ENCODE measurements at regions not wholly inside any gene's neighbourhood (a gene's known extent, or its start where the extent isn't known, plus 50 kb on each side); places are given as distances from the start of the nearest gene placed in this dataset.
"Not testable (repeated sequence)": the region's sequence is repeated elsewhere in the genome, so short reads cannot be mapped to it uniquely, and the experiment has no call there.

DNA sequence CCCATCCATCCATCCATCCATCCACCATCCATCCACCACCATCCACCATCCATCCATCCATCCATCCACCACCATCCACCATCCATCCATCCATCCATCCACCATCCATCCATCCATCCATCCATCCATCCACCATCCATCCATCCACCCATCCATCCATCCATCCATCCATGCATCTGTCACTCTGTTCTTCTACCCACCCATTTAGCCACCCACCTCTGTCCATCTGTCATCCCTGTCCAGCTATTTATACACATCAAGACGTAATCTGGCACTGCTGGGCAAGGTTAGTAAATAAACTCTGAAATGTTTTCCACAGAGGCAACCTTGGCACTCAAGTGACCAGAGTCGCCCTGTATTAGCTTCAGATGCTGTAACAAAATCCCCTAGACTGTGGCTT lies 120.9 kb downstream of the RTP5 start:
- in situ Hi-C loops (cut with HindIII; ENCODE audit: low pct_unique_long_range_greater_than_20kb, low sequenced_read_pairs) = no loop called here
- no peak for DNase-seq (ENCODE audit: low read depth)

DNA sequence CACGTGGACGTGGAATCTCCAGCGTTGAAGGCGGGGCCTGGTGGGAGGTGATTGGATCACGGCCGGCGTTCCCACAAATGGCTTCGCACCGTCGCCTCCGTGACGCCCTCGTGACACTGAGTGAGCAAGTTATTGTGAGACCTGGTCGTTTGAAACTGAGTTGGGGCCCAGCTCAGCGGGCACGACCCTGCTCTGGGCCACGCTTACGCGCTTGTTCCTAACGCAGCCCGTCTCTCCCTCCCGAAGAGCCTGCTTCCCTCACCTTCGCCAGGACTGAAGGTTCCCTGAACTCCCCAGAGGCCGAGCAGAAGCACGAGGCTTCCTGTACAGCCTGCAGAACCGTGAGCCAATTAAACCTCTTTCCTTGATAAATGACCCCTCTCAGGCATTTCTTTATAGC lies 121.8 kb downstream of the RTP5 start:
- DNase-seq (ENCODE audit: low read depth) = no peak
- in situ Hi-C loops (cut with HindIII; ENCODE audit: low pct_unique_long_range_greater_than_20kb, low sequenced_read_pairs) = no loop called here

DNA sequence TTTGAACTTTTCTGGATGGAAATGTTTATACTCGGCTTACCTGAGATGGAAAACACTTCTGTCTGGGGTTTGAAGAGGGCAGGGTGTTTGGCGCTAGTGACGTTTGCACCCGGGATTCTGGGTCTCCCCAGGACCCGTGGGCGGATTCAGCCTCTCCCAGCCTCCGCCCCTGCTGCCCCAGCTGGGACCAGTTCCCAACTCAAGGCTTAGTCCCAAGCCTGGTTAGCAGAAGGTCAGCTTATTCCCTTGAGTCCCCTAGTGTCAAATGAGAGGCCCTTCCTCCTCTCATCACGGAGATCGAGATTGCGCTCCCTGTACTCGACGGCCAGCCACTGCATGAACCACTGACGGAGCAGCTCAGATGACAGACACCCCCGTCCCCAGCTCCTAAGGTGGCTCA lies 123.2 kb downstream of the RTP5 start:
- no peak for DNase-seq (ENCODE audit: low read depth)
- in situ Hi-C loops (cut with HindIII; ENCODE audit: low pct_unique_long_range_greater_than_20kb, low sequenced_read_pairs) = no loop called here

DNA sequence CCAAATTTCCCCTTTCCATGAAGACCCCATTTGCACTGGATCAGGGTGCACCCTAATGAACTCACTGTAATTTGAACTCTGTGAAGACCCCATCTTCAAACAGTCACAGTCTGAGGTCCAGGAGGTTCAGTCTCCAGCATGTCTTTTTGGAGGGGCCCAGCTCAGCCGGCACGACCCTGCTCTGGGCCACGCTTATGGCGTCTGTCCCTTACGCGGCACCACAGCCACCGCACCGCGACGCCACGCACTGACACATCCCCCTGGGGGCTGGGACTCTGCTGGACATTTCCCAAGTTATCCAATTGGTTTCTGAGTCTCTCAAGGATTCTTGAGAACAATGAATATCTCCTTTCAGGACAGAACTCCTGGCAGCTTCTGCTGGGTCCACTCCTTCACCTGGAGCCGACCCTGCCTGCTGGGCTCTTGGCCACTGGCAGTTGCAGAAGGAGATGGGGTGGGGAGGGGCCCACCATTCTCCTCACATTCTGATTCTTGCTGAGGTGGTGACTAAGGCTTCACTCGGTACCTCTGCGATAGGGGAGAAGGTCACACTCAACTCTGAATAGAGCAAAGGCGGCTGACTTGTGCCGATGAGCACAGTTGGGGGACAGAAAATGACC lies 124.0 kb downstream of the RTP5 start:
- in situ Hi-C loops (cut with HindIII; ENCODE audit: low pct_unique_long_range_greater_than_20kb, low sequenced_read_pairs) = no loop called here

DNA sequence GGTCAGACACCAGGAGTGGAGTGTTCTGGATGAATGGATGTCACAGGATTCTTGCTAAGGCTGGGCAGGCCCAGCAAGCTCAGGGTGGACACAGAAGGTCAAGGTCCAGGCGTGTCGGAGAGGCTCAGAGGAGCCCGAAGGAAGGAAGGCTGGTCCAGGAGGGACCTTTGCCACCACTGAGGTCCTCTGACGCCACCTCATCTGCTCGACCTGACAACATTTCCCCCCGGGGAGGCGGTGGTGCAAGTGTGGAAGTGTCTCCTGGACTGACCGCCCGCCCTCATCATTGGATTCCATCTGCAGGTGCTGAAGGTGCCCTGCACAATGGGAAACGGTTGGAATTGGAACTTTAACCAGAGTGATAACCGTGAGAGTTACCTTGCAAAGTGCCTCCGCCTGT lies 124.6 kb downstream of the RTP5 start:
- in situ Hi-C loops (cut with HindIII; ENCODE audit: low pct_unique_long_range_greater_than_20kb, low sequenced_read_pairs) = no loop called here
- no peak for DNase-seq (ENCODE audit: low read depth)

More for the DNA sequence above, 124.0 kb downstream of the RTP5 start:
- no peak for DNase-seq (ENCODE audit: low read depth)

DNA sequence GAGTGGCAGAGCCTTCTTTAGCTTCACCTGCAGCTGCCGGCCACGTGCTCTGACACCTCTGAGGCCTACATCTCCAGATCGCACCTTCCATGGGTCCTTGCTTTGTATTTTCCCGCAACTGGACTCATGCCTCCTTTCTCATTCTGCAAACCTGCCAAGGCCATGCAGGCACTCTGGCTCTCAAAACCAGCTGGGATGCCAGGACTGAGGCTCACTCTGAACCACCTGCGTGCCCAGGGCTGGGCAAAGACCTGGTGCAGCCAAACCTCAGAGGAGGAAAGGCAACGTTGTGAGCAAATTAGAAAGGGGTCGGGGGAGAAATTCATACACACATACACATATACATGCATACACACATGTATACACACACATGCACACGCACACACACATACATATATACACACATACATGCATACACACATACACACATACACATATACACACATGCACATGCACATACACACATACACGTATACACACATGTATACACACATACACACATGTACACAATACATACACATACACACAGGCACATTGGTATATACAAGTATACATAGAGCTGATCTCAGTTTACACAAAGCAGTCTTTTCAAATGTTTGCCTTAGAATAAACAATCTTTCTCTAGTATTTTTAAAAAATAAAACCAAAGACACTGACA lies 125.2 kb downstream of the RTP5 start:
- in situ Hi-C loops (cut with HindIII; ENCODE audit: low pct_unique_long_range_greater_than_20kb, low sequenced_read_pairs) = no loop called here
- no peak for DNase-seq (ENCODE audit: low read depth)

DNA sequence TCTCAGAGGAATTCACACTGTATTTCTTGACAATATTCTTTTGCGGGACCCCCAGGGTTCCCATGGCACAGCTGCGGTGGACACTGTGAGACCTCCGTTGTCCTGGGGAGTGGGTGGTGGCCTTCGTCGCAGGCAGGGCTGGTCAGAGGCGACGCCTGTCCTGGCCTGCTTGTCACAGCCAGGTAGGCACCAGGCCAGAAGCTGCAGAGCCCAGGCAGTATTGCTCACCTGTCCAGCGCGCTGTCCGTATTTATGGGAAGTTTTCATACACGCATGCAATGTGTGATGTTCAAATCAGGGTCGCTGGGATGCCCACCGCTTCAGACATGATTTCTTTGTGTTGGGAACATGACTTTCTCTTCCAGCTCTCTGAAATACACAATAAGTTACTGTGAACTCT lies 126.6 kb downstream of the RTP5 start:
- in situ Hi-C loops (cut with HindIII; ENCODE audit: low pct_unique_long_range_greater_than_20kb, low sequenced_read_pairs) = no loop called here
- DNase-seq (ENCODE audit: low read depth) = no peak

DNA sequence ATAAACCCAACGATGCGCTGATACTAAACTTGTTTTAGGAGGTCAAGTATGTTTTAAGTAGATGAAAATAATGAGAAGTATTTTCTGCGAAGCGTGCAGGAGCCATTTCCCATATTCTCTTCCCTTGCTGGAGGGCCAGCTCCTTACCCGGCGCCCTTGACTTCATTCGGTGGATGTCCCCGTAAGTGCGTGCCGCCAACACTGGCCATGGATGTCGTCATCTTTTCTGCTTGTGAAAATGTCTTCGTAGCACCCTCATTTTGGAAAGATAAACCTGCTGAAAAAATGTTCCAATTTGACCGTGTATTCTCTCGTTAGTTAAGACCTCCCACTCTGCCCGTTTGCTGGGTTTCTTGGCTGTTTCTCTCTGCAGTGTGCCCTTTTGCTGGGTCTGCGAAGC lies 127.5 kb downstream of the RTP5 start:
- DNase-seq (ENCODE audit: low read depth) = no peak
- in situ Hi-C loops (cut with HindIII; ENCODE audit: low pct_unique_long_range_greater_than_20kb, low sequenced_read_pairs) = no loop called here

DNA sequence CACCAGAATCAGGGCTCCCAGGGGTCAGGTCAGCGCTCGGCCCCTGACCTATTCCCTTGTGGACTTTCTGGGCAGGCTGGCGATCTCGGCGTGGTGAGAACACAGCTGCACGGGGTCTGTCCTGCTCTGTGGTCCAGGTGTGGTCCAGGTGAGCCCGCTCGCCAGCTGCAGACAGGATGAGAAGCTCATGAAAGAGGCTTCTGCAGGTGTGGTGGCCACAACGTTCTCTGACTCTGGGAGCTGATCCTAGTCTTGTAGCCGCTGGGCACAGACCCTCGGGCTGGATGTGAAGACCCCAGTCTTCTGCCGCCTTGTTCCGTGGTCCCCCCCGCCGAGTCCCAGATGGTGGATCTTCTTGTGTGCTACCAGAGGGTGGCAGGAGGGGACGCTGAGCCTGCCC lies 129.7 kb downstream of the RTP5 start:
- no peak for DNase-seq (ENCODE audit: low read depth)
- in situ Hi-C loops (cut with HindIII; ENCODE audit: low pct_unique_long_range_greater_than_20kb, low sequenced_read_pairs) = no loop called here

DNA sequence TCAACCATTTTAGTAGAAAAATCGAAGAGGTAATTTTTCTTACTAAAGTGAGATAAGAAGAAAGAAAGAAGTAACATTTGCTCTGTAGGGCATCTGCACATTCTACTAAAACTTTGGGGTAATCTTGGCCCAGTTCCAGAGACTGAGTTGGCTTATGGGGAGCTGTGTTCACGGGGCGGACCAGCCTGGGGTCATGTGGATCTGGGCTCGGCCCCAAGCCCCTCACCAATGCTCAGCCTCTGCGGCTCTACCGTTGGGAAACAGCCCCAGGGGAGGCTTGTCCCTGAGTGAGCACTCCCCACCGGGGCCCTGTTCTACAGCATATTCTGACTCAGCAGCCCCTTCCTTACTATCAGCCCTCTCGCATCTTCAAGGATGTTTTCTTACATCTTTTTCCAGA lies 132.3 kb downstream of the RTP5 start:
- in situ Hi-C loops (cut with HindIII; ENCODE audit: low pct_unique_long_range_greater_than_20kb, low sequenced_read_pairs) = no loop called here

DNA sequence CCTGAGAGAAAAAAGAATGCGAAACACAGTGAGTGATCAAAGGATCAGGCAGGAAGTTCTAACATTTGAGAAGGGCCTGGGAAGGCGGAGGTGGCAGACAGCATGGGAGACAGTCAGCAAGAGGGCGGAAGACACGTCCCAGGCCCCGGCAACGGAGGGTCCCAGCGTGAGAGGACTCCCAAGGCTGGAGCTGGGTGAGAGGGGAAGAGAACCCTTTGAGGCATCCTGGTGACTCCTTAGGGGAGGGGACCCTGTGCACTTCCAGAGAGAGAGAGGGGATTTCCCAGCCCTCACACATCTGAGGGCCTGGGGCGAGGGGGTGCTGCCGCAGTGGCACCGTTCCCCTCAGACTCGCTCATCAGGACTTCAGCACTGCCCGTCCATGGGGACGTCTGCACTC lies 133.4 kb downstream of the RTP5 start:
- in situ Hi-C loops (cut with HindIII; ENCODE audit: low pct_unique_long_range_greater_than_20kb, low sequenced_read_pairs) = no loop called here
- DNase-seq (ENCODE audit: low read depth) = no peak

More for the DNA sequence above, 132.3 kb downstream of the RTP5 start:
- DNase-seq (ENCODE audit: low read depth) = no peak

DNA sequence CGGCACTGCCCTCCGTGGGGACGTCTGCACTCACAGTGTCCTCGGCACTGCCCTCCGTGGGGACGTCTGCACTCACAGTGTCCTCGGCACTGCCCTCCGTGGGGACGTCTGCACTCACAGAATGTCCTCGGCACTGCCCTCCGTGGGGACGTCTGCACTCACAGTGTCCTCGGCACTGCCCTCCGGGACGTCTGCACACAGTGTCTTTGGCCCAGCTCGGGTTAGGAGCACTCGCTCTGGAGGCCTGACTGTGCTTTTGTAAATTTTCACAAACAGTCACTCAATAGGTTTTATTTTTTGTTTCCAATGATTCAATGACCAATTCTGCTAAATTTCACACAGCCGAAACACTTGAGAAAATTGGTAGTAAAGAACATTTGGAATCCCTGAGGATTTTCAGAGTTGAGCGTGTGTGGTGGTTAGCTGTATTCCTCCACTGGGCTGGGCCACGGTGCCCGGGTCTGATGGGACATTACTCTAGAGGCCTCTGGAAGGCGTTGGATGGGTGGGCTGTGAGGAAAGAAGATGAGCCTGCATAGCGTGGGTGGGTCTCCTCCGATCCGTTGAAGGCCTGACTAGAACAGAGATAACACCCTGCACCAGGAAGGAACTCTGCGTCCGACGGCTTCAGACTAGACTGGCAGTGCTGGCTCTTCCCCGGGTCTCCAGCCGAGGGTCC lies 134.8 kb downstream of the RTP5 start:
- DNase-seq (ENCODE audit: low read depth) = no peak
- in situ Hi-C loops (cut with HindIII; ENCODE audit: low pct_unique_long_range_greater_than_20kb, low sequenced_read_pairs) = no loop called here

DNA sequence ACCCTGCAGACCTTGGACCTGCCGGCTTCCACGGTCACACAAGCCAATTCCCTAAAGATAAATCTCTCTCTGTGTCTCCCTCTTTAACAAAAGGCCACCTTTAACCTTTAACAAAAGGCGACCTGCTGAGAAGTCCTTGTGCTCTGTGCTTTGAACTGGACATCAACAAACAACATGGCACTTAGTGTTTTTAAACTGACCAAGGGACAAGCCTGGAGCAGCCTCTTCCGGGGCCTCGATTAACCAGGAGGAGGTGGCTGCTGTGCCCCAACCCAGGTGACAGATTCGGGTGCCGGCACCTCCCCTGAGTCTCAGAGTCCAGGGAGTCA lies 135.3 kb downstream of the RTP5 start:
- no peak for DNase-seq (ENCODE audit: low read depth)
- in situ Hi-C loops (cut with HindIII; ENCODE audit: low pct_unique_long_range_greater_than_20kb, low sequenced_read_pairs) = no loop called here

DNA sequence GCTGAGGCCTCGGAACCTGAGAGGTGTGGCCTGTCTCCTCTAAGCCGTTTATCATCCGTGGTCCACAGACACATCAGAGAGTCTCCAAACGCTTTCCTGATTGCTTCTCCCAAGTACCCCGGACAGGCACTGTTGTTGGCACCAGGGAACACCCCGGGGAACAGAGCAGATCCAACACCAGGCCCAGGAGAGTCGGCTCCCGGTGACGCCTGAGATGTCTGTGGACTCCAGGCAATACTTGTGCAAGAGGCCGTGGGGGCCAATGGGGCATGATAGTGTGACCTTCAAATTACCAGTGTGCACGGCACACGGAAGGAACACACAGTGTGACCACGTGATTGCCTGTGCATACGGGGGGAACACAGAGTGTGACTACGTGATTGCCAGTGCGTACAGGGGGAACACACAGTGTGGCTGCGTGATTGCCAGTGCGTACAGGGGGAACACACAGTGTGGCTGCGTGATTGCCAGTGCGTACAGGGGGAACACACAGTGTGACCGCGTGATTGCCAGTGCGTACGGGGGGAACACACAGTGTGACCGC lies 136.6 kb downstream of the RTP5 start:
- in situ Hi-C loops (cut with HindIII; ENCODE audit: low pct_unique_long_range_greater_than_20kb, low sequenced_read_pairs); DNase-seq (ENCODE audit: low read depth): not testable (repeated sequence)

DNA sequence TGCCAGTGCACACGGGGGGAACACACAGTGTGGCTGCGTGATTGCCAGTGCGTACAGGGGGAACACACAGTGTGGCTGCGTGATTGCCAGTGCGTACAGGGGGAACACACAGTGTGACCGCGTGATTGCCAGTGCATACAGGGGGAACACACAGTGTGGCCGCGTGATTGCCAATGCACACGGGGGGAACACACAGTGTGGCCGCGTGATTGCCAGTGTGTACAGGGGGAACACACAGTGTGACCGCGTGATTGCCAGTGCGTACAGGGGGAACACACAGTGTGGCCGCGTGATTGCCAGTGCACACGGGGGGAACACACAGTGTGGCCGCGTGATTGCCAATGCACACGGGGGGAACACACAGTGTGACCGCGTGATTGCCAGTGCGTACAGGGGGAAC lies 139.4 kb downstream of the RTP5 start:
- in situ Hi-C loops (cut with HindIII; ENCODE audit: low pct_unique_long_range_greater_than_20kb, low sequenced_read_pairs); DNase-seq (ENCODE audit: low read depth): not testable (repeated sequence)

DNA sequence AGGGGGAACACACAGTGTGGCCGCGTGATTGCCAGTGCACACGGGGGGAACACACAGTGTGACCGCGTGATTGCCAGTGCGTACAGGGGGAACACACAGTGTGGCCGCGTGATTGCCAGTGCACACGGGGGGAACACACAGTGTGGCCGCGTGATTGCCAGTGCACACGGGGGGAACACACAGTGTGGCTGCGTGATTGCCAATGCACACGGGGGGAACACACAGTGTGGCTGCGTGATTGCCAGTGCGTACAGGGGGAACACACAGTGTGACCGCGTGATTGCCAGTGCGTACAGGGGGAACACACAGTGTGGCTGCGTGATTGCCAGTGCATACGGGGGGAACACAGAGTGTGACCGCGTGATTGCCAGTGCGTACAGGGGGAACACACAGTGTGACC lies 140.3 kb downstream of the RTP5 start:
- DNase-seq (ENCODE audit: low read depth); in situ Hi-C loops (cut with HindIII; ENCODE audit: low pct_unique_long_range_greater_than_20kb, low sequenced_read_pairs): not testable (repeated sequence)

DNA sequence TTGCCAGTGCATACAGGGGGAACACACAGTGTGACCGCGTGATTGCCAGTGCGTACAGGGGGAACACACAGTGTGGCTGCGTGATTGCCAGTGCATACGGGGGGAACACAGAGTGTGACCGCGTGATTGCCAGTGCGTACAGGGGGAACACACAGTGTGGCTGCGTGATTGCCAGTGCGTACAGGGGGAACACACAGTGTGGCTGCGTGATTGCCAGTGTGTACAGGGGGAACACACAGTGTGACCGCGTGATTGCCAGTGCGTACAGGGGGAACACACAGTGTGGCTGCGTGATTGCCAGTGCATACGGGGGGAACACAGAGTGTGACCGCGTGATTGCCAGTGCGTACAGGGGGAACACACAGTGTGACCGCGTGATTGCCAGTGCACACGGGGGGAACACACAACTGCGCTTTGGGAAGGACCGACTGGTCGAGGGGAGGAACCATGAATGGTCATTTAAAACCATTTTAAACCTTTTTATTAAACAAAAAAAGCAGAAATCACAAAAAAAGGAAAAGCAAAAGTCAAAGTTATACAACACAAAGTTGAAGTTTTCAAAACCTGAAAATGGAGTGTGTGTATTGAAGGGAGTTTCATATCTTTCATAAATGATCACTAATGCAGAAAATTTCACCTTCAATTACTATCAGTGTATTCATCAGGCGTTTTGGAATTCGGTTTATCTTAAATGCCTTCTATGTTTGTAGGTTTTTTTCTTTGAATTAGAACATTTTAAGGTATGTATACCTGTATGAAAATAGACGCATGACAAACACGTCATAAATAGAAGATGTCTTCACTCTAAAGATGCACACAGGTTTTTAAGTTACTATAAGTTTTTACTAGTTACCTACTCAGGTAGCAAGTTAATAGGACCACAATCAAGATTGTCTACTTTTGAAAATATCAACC lies 141.0 kb downstream of the RTP5 start:
- in situ Hi-C loops (cut with HindIII; ENCODE audit: low pct_unique_long_range_greater_than_20kb, low sequenced_read_pairs); DNase-seq (ENCODE audit: low read depth): not testable (repeated sequence)

DNA sequence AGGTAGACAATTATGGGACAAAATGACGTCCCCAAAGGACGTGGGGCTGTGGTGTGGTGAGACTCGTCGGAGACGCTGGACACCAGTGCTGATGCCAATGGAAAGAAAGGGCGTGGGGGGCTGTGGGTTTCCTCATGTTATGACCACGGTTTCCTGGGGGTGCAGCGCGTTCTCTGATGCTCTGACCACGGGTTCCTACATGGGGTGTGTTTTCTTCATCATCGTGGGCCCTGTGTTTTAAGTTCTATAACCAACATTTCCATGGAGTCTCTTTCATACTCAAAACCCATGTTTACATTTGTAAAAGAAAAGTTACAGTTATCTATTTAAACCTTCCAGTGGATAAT lies 141.6 kb downstream of the RTP5 start:
- in situ Hi-C loops (cut with HindIII; ENCODE audit: low pct_unique_long_range_greater_than_20kb, low sequenced_read_pairs) = no loop called here
- no peak for DNase-seq (ENCODE audit: low read depth)

DNA sequence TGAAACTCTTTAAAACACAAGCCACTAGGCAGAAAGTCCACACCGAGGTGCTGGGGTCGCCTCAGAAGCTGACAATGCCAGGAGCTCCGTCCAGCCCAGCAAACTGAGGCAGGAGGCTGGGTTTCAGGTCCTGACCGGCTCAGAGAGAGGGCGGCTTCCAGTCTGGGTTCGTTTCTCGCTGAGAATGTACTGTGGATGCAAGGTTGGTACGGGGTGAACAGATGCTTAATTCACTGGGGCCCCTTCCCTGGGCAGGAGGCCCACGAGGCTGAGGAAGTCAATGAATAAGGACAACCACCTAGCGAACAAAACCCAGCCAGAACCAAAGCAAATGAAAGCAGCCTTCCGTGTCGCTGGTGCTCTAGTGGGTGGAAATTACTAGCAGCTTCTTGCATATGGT lies 142.0 kb downstream of the RTP5 start:
- DNase-seq (ENCODE audit: low read depth) = no peak
- in situ Hi-C loops (cut with HindIII; ENCODE audit: low pct_unique_long_range_greater_than_20kb, low sequenced_read_pairs) = no loop called here
